Midbrain (tissue), 1 donor: ENCODE measurements at regions not wholly inside any gene's neighbourhood (a gene's known extent, or its start where the extent isn't known, plus 50 kb on each side); places are given as distances from the start of the nearest gene placed in this dataset.
"Not testable (repeated sequence)": the region's sequence is repeated elsewhere in the genome, so short reads cannot be mapped to it uniquely, and the experiment has no call there.

Experiments used
- DNase-seq: peaks from one replicate; lab custom pipeline; 2025; lab: John Stamatoyannopoulos, UW

- no peak for DNase-seq
Observed at GRCh38 chr13:78084401-78084800, 165.8 kb upstream of the EDNRB start.

DNA sequence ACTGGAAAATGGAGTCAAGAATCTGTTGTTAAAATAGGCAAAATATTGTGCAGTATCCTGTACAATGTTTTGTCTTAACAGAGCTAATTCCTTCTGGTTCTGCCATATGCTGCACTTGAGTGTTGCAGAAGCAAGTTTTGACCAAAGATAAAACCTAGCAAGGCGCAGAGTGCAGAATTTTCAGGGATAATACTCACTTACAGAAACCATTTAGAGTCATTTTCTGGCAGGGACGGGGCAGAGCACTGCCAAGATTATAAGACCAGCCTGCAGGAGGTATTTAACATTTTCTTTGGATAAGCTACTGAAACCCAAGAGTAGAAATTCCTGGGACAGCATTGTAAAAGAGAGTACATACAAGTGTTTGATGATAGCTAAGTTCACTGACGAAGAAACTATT lies 159.5 kb upstream of the EDNRB start:
- DNase-seq: no peak

- no peak for DNase-seq
Observed at GRCh38 chr13:78067290-78067689, 148.7 kb upstream of the EDNRB start.

DNA sequence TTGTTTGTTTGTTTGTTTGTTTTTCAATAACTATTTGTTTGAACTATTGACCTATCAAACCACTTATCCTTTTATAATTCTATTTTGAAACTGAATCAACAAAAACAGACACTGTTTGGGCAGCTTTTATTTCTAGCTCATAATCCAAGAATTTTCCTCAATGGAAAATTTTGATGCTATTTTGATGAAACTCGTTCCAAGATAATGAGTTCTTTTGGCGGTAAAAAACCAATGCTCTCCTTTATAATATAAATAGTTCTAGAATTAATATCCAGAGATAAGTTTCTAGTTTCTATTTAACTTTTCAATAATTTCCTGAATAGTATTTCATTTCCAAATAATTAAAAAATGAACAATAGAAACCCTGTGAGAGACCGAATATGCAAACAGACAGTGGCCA lies 146.5 kb upstream of the EDNRB start:
- DNase-seq: no peak

DNA sequence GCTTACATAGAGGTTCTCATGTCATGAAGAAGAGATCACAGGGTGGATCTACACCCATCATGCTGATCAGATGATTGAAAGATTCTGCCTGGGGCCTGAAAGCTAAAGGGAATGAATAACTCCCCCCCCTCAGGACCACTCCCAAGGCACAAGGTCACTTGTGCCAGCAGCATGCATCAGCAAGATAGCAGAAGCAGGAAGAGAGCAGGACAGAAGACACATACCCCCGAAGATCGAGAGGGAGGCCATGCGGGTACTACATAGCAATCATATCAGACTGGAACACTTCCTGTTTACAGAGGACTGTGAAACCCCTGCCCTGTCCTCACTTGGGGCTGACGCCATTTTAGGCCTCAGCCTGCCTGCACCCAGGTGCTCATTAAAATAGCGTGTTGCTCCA lies 143.2 kb upstream of the EDNRB start:
- no peak for DNase-seq

GRCh38 chr13:78060966-78061365 lies 142.3 kb upstream of the EDNRB start:
- peak; percentile 5 for DNase-seq

DNA sequence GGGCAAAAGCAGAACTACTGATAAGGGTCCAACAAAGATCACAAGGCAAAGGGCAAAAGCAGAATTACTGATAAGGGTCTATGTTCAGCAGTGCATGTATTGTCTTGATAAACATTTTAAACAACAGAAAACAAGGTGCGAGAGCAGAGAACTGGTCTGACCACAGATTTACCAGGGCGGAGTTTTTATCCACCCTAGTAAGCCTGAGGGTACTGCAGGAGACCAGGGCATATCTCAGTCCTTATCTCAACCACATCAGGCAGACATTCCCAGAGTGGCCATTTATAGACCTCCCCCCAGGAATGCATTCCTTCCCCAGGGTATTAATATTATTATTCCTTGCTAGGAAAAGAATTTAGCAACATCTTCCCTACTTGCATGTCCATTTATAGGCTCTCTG lies 138.2 kb upstream of the EDNRB start:
- not testable (repeated sequence) for DNase-seq

- DNase-seq: peak; percentile 53
Observed at GRCh38 chr13:78054157-78054556, 135.5 kb upstream of the EDNRB start.

GRCh38 chr13:78047151-78047550 lies 128.5 kb upstream of the EDNRB start:
- DNase-seq: no peak

GRCh38 chr13:78046331-78046730 lies 127.7 kb upstream of the EDNRB start:
- DNase-seq: no peak

DNA sequence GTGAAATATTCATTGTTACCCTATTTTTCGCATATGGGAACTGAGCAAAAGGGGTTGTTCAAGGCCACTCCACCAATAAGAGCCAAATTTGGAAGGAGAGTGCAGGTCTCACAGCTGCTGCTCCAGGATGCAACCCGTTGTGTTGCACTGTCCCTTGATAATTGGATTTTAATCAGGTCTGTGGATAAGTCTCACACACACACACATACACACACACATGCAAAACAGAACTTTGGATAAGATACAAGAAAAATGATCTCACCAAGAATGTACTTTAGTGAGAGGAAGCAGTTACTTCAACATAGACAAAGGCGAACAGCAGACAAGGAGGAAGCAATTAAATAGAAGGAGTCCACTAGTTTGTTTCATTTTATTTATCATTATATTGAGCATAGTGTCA lies 127.3 kb upstream of the EDNRB start:
- no peak for DNase-seq

DNA sequence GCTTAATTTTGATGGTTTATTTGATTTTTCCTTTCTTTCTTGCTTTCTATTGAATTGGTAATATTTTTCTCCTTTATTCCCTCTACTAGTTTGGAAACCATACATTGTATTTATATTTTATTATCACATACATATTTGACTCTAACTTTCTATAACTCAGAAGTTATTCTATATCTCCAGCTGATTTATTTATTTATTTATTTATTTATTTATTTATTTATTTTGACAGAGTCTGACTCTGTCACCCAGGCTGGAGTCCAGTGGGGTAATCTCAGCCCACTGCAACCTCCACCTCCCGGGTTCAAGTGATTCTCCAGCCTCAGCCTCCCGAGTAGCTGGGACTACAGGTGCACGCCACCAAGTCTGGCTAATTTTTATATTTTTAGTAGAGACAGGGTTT lies 122.7 kb upstream of the EDNRB start:
- DNase-seq: not testable (repeated sequence)

- DNase-seq: no peak
Observed at GRCh38 chr13:78040205-78040830, 121.7 kb upstream of the EDNRB start.

- no peak for DNase-seq
Observed at GRCh38 chr13:78036841-78037240, 118.2 kb upstream of the EDNRB start.

DNA sequence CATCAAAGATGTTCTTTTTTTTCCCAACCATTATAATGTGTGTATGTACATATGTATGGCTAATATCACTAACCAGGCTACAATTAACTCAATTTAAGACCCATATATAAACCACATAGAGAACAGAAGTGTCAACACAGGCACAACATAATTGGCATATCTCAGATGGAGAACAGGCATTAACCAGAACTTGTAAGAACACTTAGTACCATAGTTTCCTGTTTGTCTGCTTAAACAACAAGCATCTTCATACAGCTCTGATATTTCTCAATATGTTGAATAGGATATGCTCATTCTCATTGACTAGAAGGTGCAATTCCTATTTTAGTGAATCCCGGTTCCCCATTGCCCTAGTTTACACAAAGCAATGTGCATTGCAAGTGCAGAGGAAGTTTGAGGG lies 116.9 kb upstream of the EDNRB start:
- DNase-seq: no peak

GRCh38 chr13:78033509-78033908 lies 114.9 kb upstream of the EDNRB start:
- no peak for DNase-seq

DNA sequence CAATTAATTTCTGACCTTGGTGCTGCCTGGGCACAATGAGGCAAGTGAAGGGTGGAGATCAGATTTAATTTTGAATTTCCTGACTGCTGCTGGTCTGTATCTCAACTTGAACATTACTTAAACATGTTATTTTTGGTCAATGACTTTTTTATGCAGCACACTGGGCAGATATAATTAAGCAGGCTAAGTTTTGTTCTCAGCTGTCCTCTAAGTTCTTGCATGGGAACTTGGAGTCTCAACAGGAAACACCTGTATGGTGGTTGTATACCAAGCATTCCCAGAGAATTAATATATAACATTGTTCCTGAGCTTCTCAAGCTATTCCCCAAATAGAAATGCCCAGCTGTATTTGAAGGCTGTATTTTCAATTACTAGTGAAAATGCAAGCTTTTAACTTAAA lies 113.5 kb upstream of the EDNRB start:
- no peak for DNase-seq

DNA sequence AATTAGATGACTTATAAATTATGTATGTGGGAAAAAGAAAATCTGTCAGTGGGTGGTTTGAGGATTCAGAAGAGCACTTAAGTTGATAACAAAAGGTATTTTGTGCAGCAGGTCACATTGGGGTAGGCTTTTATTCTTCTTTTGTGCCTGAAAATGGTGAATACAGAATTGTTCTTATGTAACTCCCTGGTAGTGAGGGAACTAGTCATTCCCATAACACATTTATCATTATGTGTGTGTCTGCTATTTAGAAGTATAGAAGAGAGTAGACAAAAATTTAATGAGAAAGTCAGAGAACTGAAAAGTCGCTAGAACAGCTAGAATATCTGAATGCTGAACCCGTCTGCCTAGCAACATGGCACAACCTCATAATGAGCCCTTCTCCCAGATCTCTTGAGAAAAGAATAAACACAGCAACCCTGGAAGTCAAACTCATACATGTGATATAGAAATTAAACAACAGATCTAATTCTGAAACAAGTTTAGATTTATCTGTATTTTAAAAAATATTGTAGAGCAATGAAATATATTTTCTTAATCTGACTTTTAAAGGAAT lies 111.8 kb upstream of the EDNRB start:
- no peak for DNase-seq

- DNase-seq: no peak
Observed at GRCh38 chr13:78029901-78030300, 111.3 kb upstream of the EDNRB start.

DNA sequence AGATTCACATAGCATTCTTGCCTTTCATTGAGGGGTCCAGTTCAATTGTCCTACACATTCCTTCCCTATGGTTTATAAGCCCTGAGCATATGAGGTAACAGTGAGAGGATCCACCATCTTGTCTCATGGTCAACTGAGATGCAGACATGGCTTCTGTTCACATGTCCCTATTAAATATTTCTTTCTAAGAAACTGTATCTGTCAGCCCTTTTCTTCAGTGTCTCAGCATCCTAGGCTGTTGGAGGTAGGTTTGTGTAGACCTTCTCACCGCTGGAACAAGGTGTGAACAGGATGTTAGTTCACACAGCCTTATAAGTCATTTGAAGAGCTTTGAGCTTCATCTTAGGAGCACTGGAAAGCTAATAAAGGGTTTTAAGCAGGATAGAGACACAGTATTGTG lies 110.3 kb upstream of the EDNRB start:
- DNase-seq: no peak

- DNase-seq: no peak
Observed at GRCh38 chr13:78024996-78025395, 106.4 kb upstream of the EDNRB start.

DNA sequence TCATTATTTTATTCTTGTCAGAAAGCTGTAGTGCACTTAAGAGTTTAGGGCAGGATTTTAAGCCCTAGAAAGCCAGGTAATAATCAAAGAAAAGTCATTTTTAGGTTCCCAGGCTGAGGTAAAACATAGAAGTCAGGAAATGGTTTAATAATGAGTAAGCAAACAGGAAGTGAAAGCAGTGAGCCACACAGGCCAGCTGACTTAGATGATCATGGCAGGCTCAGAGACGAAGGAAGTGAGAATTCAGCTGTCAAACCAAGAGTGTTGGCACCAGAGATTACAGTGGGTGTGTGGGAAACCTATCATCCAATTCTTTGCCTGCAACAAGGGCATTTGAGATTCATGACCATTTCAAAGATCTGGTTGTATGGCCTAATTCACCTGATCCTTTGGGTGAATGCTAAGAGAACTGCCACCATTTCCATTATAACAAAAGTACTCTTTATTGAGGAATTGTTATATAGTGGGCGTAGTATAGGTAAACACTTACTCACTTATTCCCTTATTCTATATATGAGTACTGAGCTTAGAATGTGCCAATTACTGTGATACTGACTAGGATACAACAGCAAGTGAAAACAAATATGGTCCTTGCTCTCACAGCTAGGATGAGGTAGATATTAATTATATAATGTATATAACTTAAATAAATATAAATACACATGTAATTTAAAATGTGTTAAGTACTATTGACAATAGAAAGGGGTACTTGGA lies 103.7 kb upstream of the EDNRB start:
- DNase-seq: peak; percentile 13

GRCh38 chr13:78020861-78021260 lies 102.2 kb upstream of the EDNRB start:
- no peak for DNase-seq

DNA sequence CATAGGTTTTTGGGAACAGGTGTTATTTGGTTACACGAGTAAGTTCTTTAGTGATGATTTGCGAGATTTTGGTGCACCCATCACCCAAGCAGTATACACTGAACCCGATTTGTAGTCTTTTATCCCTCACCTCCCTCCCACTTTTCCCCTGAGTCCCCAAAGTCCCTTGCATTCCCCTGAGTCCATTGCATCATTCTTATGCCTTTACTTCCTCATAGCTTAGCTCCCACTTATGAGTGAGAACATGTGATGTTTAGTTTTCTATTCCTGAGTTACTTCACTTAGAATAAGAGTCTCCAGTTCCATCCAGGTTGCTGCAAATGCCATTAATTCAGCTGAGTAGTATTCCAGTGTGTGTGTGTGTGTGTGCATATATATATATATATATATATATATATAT lies 97.2 kb upstream of the EDNRB start:
- DNase-seq: no peak
